H1 (cell line): ENCODE measurements at regions not wholly inside any gene's neighbourhood (a gene's known extent, or its start where the extent isn't known, plus 50 kb on each side); places are given as distances from the start of the nearest gene placed in this dataset.

Source experiments
- CTCF ChIA-PET: fragments of 300-600 bp; sonication (Branson Sonifier 250); formaldehyde crosslinking; loops from one replicate; lab custom pipeline; 2021; ENCODE audit not compliant: partially characterized antibody; lab: Charles Lee
- POLR2A ChIA-PET: fragments of 300-600 bp; sonication (Branson Sonifier 250); formaldehyde crosslinking; loops from one replicate; lab custom pipeline; 2021; ENCODE audit warnings: inconsistent platforms; ENCODE audit not compliant: partially characterized antibody; lab: Charles Lee
- DNase-seq, 2 experiments: peaks; one replicate each; pipeline versions ENCODE4 v3.0.0 to v3.0.0-alpha.2; 2010 to 2022; ENCODE audit warnings: low spot score in 2 of 2, low read depth in 1 of 2, mixed read lengths in 1 of 2
- FAIRE-seq: peaks from 2 replicates; lab custom pipeline; 2011; peaks lifted over from hg19 to GRCh38; lab: Jason Lieb, UNC
- H2AFZ ChIP-seq: 2 replicates; pipeline ENCODE4 v1.8.1; 2012; ENCODE audit warnings: low read length, inconsistent platforms
- H2AK5ac ChIP-seq: 2 replicates; pipeline ENCODE4 v1.6.1; 2013; ENCODE audit warnings: low read depth, low read length
- H2BK120ac ChIP-seq: replicated peaks from 2 replicates; pipeline ENCODE3; 2013; ENCODE audit warnings: low read depth, low read length, inconsistent platforms
- H2BK12ac ChIP-seq: 2 replicates; pipeline ENCODE4 v1.6.1; 2013; ENCODE audit warnings: low read depth, low read length
- H2BK15ac ChIP-seq: 2 replicates; pipeline ENCODE4 v1.6.1; 2013; ENCODE audit warnings: low read length
- H2BK20ac ChIP-seq: 2 replicates; pipeline ENCODE4 v1.6.1; 2013; ENCODE audit warnings: low read length
- H2BK5ac ChIP-seq: 2 replicates; pipeline ENCODE4 v1.6.1; 2013; ENCODE audit warnings: low read depth, low read length
- H3K14ac ChIP-seq: 2 replicates; pipeline ENCODE4 v1.6.1; 2013; ENCODE audit warnings: inconsistent platforms; ENCODE audit not compliant: insufficient read length
- H3K18ac ChIP-seq: 2 replicates; pipeline ENCODE4 v1.6.1; 2013; ENCODE audit warnings: low read length; ENCODE audit errors: extremely low read depth
- H3K23ac ChIP-seq: 2 replicates; pipeline ENCODE4 v1.6.1; 2013; ENCODE audit warnings: inconsistent platforms; ENCODE audit not compliant: insufficient read length
- H3K23me2 ChIP-seq: 2 replicates; pipeline ENCODE4 v1.6.1; 2013; ENCODE audit warnings: low read depth, low read length
- H3K27ac ChIP-seq: 2 replicates; pipeline ENCODE4 v1.6.1; 2011; ENCODE audit warnings: low read depth, low read length, inconsistent platforms
- H3K27me3 ChIP-seq, 4 experiments: replicated peaks in 1 of 4; 1 replicate in 1 of 4; 2 replicates in 3 of 4; pipeline versions ENCODE4 v1.6.1 to v1.8.1; 2011 to 2013; ENCODE audit warnings: low read length in 3 of 4, mild to moderate bottlenecking in 3 of 4, inconsistent platforms in 2 of 4, mixed read lengths in 2 of 4, moderate library complexity in 1 of 4; ENCODE audit not compliant: control insufficient read depth in 3 of 4, insufficient read depth in 3 of 4; ENCODE audit errors: extremely low read depth in 1 of 4
- H3K36me3 ChIP-seq, 4 experiments: 2 replicates each; pipeline versions ENCODE4 v1.6.1 to v1.8.1; 2011 to 2013; ENCODE audit warnings: mild to moderate bottlenecking in 4 of 4, low read length in 3 of 4, moderate library complexity in 2 of 4, control low read depth in 1 of 4, inconsistent platforms in 1 of 4; ENCODE audit not compliant: insufficient read depth in 4 of 4, control insufficient read depth in 2 of 4
- H3K4ac ChIP-seq: replicated peaks from 2 replicates; pipeline ENCODE3; 2013; ENCODE audit warnings: low read length, low read depth, mixed read lengths, inconsistent platforms; ENCODE audit not compliant: insufficient read length
- H3K4me1 ChIP-seq, 4 experiments: replicated peaks in 1 of 4; 1 replicate in 1 of 4; 2 replicates in 3 of 4; pipeline versions ENCODE4 v1.6.1 to v1.8.1; 2011 to 2013; ENCODE audit warnings: low read length in 3 of 4, inconsistent platforms in 2 of 4, mixed read lengths in 1 of 4; ENCODE audit not compliant: insufficient read depth in 4 of 4, control insufficient read depth in 3 of 4
- H3K4me2 ChIP-seq, 2 experiments: 2 replicates each; pipeline versions ENCODE4 v1.6.1 to v1.8.1; 2011 to 2013; ENCODE audit warnings: low read depth in 2 of 2, low read length in 2 of 2, control low read depth in 1 of 2, inconsistent platforms in 1 of 2, mild to moderate bottlenecking in 1 of 2; ENCODE audit not compliant: insufficient read depth in 1 of 2
- H3K4me3 ChIP-seq, 4 experiments: fragments of 200-600, 300-600 bp in 1 of 4; sonication (generic), shearing (Covaris generic), sonication (Bioruptor Twin) in 1 of 4; 2 replicates each; pipeline versions ENCODE4 v1.5.1 to v1.8.1; 2011 to 2016; ENCODE audit warnings: low read length in 4 of 4, low read depth in 3 of 4, control low read depth in 2 of 4, inconsistent platforms in 2 of 4, mild to moderate bottlenecking in 2 of 4, mixed read lengths in 1 of 4, moderate library complexity in 1 of 4; ENCODE audit not compliant: insufficient read depth in 2 of 4; ENCODE audit errors: extremely low read depth in 1 of 4
- H3K56ac ChIP-seq: replicated peaks from 2 replicates; pipeline ENCODE3; 2013; ENCODE audit warnings: low read depth, mild to moderate bottlenecking, mixed read lengths, low read length, inconsistent platforms; ENCODE audit not compliant: insufficient read length
- H3K79me1 ChIP-seq: 2 replicates; pipeline ENCODE4 v1.6.1; 2013; ENCODE audit warnings: low read depth, low read length, control low read depth
- H3K79me2 ChIP-seq, 2 experiments: 2 replicates each; pipeline versions ENCODE4 v1.6.1 to v1.8.1; 2012 to 2013; ENCODE audit warnings: low read length in 2 of 2, mild to moderate bottlenecking in 2 of 2, inconsistent platforms in 1 of 2; ENCODE audit not compliant: insufficient read depth in 2 of 2, control insufficient read depth in 1 of 2
- H3K9ac ChIP-seq, 4 experiments: replicated peaks in 1 of 4; 1 replicate in 1 of 4; 2 replicates in 3 of 4; pipeline versions ENCODE4 v1.6.1 to v1.8.1; 2011 to 2013; ENCODE audit warnings: low read depth in 3 of 4, low read length in 3 of 4, control low read depth in 2 of 4, mild to moderate bottlenecking in 2 of 4, moderate library complexity in 2 of 4, inconsistent platforms in 1 of 4; ENCODE audit errors: extremely low read depth in 1 of 4
- H3K9me3 ChIP-seq, 2 experiments: 2 replicates each; pipeline versions ENCODE4 v1.6.1 to v1.8.1; 2012 to 2013; ENCODE audit warnings: mild to moderate bottlenecking in 2 of 2, moderate library complexity in 2 of 2, control low read depth in 1 of 2, inconsistent platforms in 1 of 2, low read depth in 1 of 2, low read length in 1 of 2, mixed read lengths in 1 of 2; ENCODE audit not compliant: insufficient read depth in 2 of 2
- H4K20me1 ChIP-seq, 2 experiments: replicated peaks in 1 of 2; 2 replicates each; pipeline versions ENCODE3 to v1.8.1; 2011 to 2013; ENCODE audit warnings: inconsistent platforms in 2 of 2, low read length in 2 of 2, mild to moderate bottlenecking in 1 of 2; ENCODE audit not compliant: insufficient read depth in 2 of 2, control insufficient read depth in 1 of 2
- H4K5ac ChIP-seq: 2 replicates; pipeline ENCODE4 v1.6.1; 2013; ENCODE audit warnings: low read length, low read depth, mixed read lengths, inconsistent platforms; ENCODE audit not compliant: insufficient read length
- H4K8ac ChIP-seq: 2 replicates; pipeline ENCODE4 v1.8.0; 2013; ENCODE audit warnings: mild to moderate bottlenecking, moderate library complexity, low read length, inconsistent platforms; ENCODE audit not compliant: insufficient read depth; ENCODE audit errors: extremely low read depth
- H4K91ac ChIP-seq: replicated peaks from 2 replicates; pipeline ENCODE3; 2013; ENCODE audit warnings: low read length, mixed read lengths, inconsistent platforms; ENCODE audit not compliant: insufficient read length
- ASH2L ChIP-seq: fragments of 200-600, 300-600 bp; sonication (generic); IDR thresholded peaks from one replicate; pipeline ENCODE4 v1.7.1; 2017; ENCODE audit warnings: low read length
- ATF3 ChIP-seq: IDR thresholded peaks from 2 replicates; pipeline ENCODE4 v1.6.1; 2011; ENCODE audit warnings: low read depth, mild to moderate bottlenecking, low read length; ENCODE audit not compliant: insufficient read depth
- BRCA1 ChIP-seq: IDR thresholded peaks from 2 replicates; pipeline ENCODE4 v1.6.1; 2012; ENCODE audit warnings: low read depth, low read length, improper control_type of control experiment
- CREB1 ChIP-seq: IDR thresholded peaks from 2 replicates; pipeline ENCODE4 v1.6.1; 2012; ENCODE audit warnings: inconsistent platforms
- CTBP2 ChIP-seq: IDR thresholded peaks from 2 replicates; pipeline ENCODE4 v1.7.0; 2011; ENCODE audit warnings: borderline replicate concordance, mild to moderate bottlenecking, moderate library complexity, mixed read lengths, low read length; ENCODE audit not compliant: insufficient read depth, insufficient read length
- HDAC2 ChIP-seq, 2 experiments: fragments of 300-600 bp in 1 of 2; sonication (generic) in 1 of 2; IDR thresholded peaks; 2 replicates each; pipeline ENCODE4 v1.6.1; 2011 to 2012; ENCODE audit warnings: low read depth in 2 of 2, low read length in 2 of 2, mild to moderate bottlenecking in 2 of 2, moderate library complexity in 2 of 2, borderline replicate concordance in 1 of 2, inconsistent platforms in 1 of 2
- HDAC6 ChIP-seq: IDR thresholded peaks from one replicate; pipeline ENCODE4 v1.7.1; 2012; ENCODE audit warnings: low read depth, mild to moderate bottlenecking, inconsistent platforms, low read length, moderate library complexity
- JUND ChIP-seq: IDR thresholded peaks from 2 replicates; pipeline ENCODE4 v1.6.1; 2011; ENCODE audit warnings: mild to moderate bottlenecking, improper control_type of control experiment, low read length
- KDM5A ChIP-seq: fragments of 200-600 bp; IDR thresholded peaks from 2 replicates; pipeline ENCODE4 v1.7.1; 2012; ENCODE audit warnings: mild to moderate bottlenecking, low read length, inconsistent platforms, mixed read lengths
- TBP ChIP-seq: IDR thresholded peaks from 2 replicates; pipeline ENCODE4 v1.6.1; 2011; ENCODE audit warnings: low read depth, low read length, improper control_type of control experiment
- YY1 ChIP-seq: IDR thresholded peaks from 2 replicates; pipeline ENCODE4 v1.6.1; 2011; ENCODE audit warnings: low read depth, mild to moderate bottlenecking, low read length
- ZNF274 ChIP-seq: IDR thresholded peaks from 2 replicates; pipeline ENCODE4 v1.7.0; 2012; ENCODE audit warnings: low read length, borderline replicate concordance; ENCODE audit errors: extremely low read depth

GRCh38 chr5:71998746-71999145 is 108.5 kb upstream of the MAP1B start:
- Histone ChIP-seq H3K14ac (no peak overlapping the region), H3K18ac (no peak overlapping the region), H3K23ac (no peak overlapping the region), H2BK12ac (no peak overlapping the region), H4K8ac (no peak overlapping the region), H3K4me1 (no peaks in the 10 kb centered on the region), H3K4me2 (no peak overlapping the region), H2AFZ (no peak overlapping the region), H3K23me2 (no peaks in the 10 kb centered on the region), H3K56ac (no peak overlapping the region), H3K9me3 (no peaks in the 10 kb centered on the region), H3K27ac (no peak overlapping the region), H2BK120ac (no peak overlapping the region), H2AK5ac (no peak overlapping the region), H4K91ac (no peak overlapping the region)
- no peak for DNase-seq
- POLR2A ChIA-PET: no interaction called here
- TF ChIP-seq ZNF274 (no peak), CREB1 (no peak), CTBP2 (no peak), ASH2L (no peak), TBP (no peak), BRCA1 (no peak), HDAC2 (IDR thresholded peaks at IDR 0.05; ENCODE audit: borderline replicate concordance in 1 of 2, low read depth in 2 of 2, low read length in 2 of 2) (no peak), JUND (no peak), KDM5A (no peak), ATF3 (no peak), YY1 (no peak), HDAC6 (no peak)
- TF ChIP-seq, all 59 proteins: peak for 0
- H2BK15ac ChIP-seq: no peak overlapping the region
- no peaks in the 10 kb centered on the region for H3K27me3 ChIP-seq
- no peak overlapping the region for H3K4me3 ChIP-seq
- no peaks in the 10 kb centered on the region for H3K36me3 ChIP-seq
- no peak overlapping the region for H3K9ac ChIP-seq
- H4K5ac ChIP-seq: no peak overlapping the region
- H2BK20ac ChIP-seq: no peak overlapping the region
- CTCF ChIA-PET: interaction anchor here (1.0 kb wide), 1 partner anchor 10 kb away, joined by 3 read pairs; no protein-coding TSS in a partner anchor
- H2BK5ac ChIP-seq: no peak overlapping the region
- no peaks in the 10 kb centered on the region for H3K79me1 ChIP-seq
- no peaks in the 10 kb centered on the region for H3K79me2 ChIP-seq
- H4K20me1 ChIP-seq: no peaks in the 10 kb centered on the region
- H3K4ac ChIP-seq: no peak overlapping the region
- FAIRE-seq: no peak
